Astrocyte (in vitro differentiated cells and primary cell): ENCODE measurements at regions not wholly inside any gene's neighbourhood (a gene's known extent, or its start where the extent isn't known, plus 50 kb on each side); places are given as distances from the start of the nearest gene placed in this dataset.

Source experiments
- DNase-seq: peaks from one replicate; pipeline ENCODE4 v3.0.0-alpha.2; 2010; ENCODE audit warnings: low read depth
- FAIRE-seq: peaks from 2 replicates; lab custom pipeline; 2011; peaks lifted over from hg19 to GRCh38; lab: Jason Lieb, UNC
- H2AFZ ChIP-seq: 2 replicates; pipeline ENCODE4 v1.6.0; 2012; ENCODE audit warnings: low read depth, low read length, inconsistent platforms
- H3K27ac ChIP-seq: 2 replicates; pipeline ENCODE4 v1.5.1; 2011; ENCODE audit warnings: low read depth, low read length, inconsistent platforms
- H3K27me3 ChIP-seq: 2 replicates; pipeline ENCODE4 v1.6.0; 2011; ENCODE audit warnings: low read length, inconsistent platforms; ENCODE audit not compliant: insufficient read depth
- H3K36me3 ChIP-seq: 2 replicates; pipeline ENCODE4 v1.5.1; 2011; ENCODE audit warnings: low read length, inconsistent platforms; ENCODE audit not compliant: insufficient read depth
- H3K4me1 ChIP-seq: 2 replicates; pipeline ENCODE4 v1.5.1; 2011; ENCODE audit warnings: low read length, inconsistent platforms; ENCODE audit not compliant: insufficient read depth
- H3K4me2 ChIP-seq: 2 replicates; pipeline ENCODE4 v1.6.0; 2012; ENCODE audit warnings: low read length, inconsistent platforms
- H3K4me3 ChIP-seq: 2 replicates; pipeline ENCODE4 v1.5.1; 2011; ENCODE audit warnings: low read depth, mild to moderate bottlenecking, low read length, inconsistent platforms; ENCODE audit not compliant: insufficient read depth
- H3K79me2 ChIP-seq: 2 replicates; pipeline ENCODE4 v1.6.0; 2012; ENCODE audit warnings: mild to moderate bottlenecking, low read length, inconsistent platforms; ENCODE audit not compliant: insufficient read depth
- H3K9ac ChIP-seq: 2 replicates; pipeline ENCODE4 v1.6.0; 2012; ENCODE audit warnings: mild to moderate bottlenecking, low read length, inconsistent platforms
- H3K9me3 ChIP-seq: 2 replicates; pipeline ENCODE4 v1.5.1; 2012; ENCODE audit warnings: low read depth, mild to moderate bottlenecking, low read length, inconsistent platforms; ENCODE audit not compliant: insufficient read depth
- H4K20me1 ChIP-seq: 2 replicates; pipeline ENCODE4 v1.6.0; 2012; ENCODE audit warnings: low read length, inconsistent platforms; ENCODE audit not compliant: insufficient read depth
- H3K27ac Mint-ChIP-seq: one replicate; pipeline ENCODE4 v1.8.0; 2021; ENCODE audit warnings: mild to moderate bottlenecking, mixed read lengths; ENCODE audit not compliant: unreplicated experiment
- H3K27me3 Mint-ChIP-seq: one replicate; pipeline ENCODE4 v1.8.0; 2021; ENCODE audit warnings: low read depth, mixed read lengths; ENCODE audit not compliant: unreplicated experiment
- H3K36me3 Mint-ChIP-seq: one replicate; pipeline ENCODE4 v1.8.0; 2021; ENCODE audit warnings: low read depth, mixed read lengths; ENCODE audit not compliant: unreplicated experiment
- H3K4me1 Mint-ChIP-seq: one replicate; pipeline ENCODE4 v1.8.0; 2021; ENCODE audit warnings: low read depth, mixed read lengths; ENCODE audit not compliant: unreplicated experiment
- H3K4me3 Mint-ChIP-seq: one replicate; pipeline ENCODE4 v1.8.0; 2021; ENCODE audit warnings: mild to moderate bottlenecking, moderate library complexity, mixed read lengths; ENCODE audit not compliant: unreplicated experiment
- H3K9me3 Mint-ChIP-seq: one replicate; pipeline ENCODE4 v1.8.0; 2021; ENCODE audit warnings: mild to moderate bottlenecking, mixed read lengths; ENCODE audit not compliant: unreplicated experiment
- CTCF ChIP-seq: IDR thresholded peaks from 2 replicates; pipeline ENCODE4 v1.5.1; 2011; ENCODE audit warnings: low read depth, mild to moderate bottlenecking, inconsistent platforms, low read length, moderate library complexity; ENCODE audit not compliant: insufficient read depth
- EZH2 ChIP-seq: IDR thresholded peaks from 2 replicates; pipeline ENCODE4 v1.6.1; 2012; ENCODE audit warnings: mild to moderate bottlenecking, low read length, inconsistent platforms; ENCODE audit not compliant: insufficient read depth

DNA sequence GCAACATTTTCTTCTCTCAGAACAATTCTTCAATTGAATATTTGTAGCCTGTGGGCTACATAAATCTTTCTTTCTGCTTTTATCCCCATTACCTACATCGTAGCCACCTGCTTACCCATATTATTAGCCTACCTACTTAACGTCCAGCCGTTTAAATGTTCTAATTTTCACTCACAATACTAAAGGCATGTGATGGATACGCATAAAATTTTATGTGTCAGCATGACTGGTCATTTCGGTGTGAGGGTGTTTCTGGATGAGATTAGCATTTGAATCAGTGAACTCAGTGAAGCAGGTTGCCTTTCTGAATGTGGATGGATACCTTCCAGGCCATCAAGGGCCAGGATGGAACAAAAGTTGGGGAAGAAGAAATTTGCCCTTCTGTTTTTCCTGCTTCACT is 1722.5 kb upstream of the ACO1 start:
- TF ChIP-seq EZH2: no peak
- TF ChIP-seq CTCF: no peak
- Histone ChIP-seq H3K27me3 (no peaks in the 10 kb centered on the region), H3K4me3 (no peak overlapping the region), H3K9ac (no peak overlapping the region), H3K4me2 (no peak overlapping the region), H3K27ac (no peak overlapping the region), H3K4me1 (no peaks in the 10 kb centered on the region), H4K20me1 (no peaks in the 10 kb centered on the region), H2AFZ (no peak overlapping the region), H3K9me3 (no peaks in the 10 kb centered on the region), H3K36me3 (no peaks in the 10 kb centered on the region), H3K79me2 (no peaks in the 10 kb centered on the region)
- Mint-ChIP-seq H3K36me3 (no peaks in the 10 kb centered on the region), H3K27ac (no peak overlapping the region), H3K9me3 (no peaks in the 10 kb centered on the region), H3K27me3 (no peaks in the 10 kb centered on the region), H3K4me3 (no peak overlapping the region), H3K4me1 (no peaks in the 10 kb centered on the region)
- no peak for FAIRE-seq
- no peak for DNase-seq

- H3K36me3 Mint-ChIP-seq: no peaks in the 10 kb centered on the region
- no peaks in the 10 kb centered on the region for H3K27me3 ChIP-seq
- H4K20me1 ChIP-seq: no peaks in the 10 kb centered on the region
- no peak overlapping the region for H3K27ac ChIP-seq
- H3K4me3 Mint-ChIP-seq: no peak overlapping the region
- no peak overlapping the region for H3K4me3 ChIP-seq
- FAIRE-seq: no peak
- no peak overlapping the region for H3K4me2 ChIP-seq
- H3K4me1 ChIP-seq: no peaks in the 10 kb centered on the region
- H3K9me3 Mint-ChIP-seq: no peaks in the 10 kb centered on the region
- no peaks in the 10 kb centered on the region for H3K36me3 ChIP-seq
- H3K9me3 ChIP-seq: no peaks in the 10 kb centered on the region
- no peaks in the 10 kb centered on the region for H3K27me3 Mint-ChIP-seq
- no peak for TF ChIP-seq EZH2
- TF ChIP-seq CTCF: no peak
- no peaks in the 10 kb centered on the region for H3K79me2 ChIP-seq
- H3K4me1 Mint-ChIP-seq: peaks cover 10% of the 10 kb centered on the region
- no peak for DNase-seq
- H3K9ac ChIP-seq: no peak overlapping the region
- H2AFZ ChIP-seq: no peak overlapping the region
- H3K27ac Mint-ChIP-seq: no peak overlapping the region
Observed at GRCh38 chr9:30670805-30671562, 1713.5 kb upstream of the ACO1 start.

DNA sequence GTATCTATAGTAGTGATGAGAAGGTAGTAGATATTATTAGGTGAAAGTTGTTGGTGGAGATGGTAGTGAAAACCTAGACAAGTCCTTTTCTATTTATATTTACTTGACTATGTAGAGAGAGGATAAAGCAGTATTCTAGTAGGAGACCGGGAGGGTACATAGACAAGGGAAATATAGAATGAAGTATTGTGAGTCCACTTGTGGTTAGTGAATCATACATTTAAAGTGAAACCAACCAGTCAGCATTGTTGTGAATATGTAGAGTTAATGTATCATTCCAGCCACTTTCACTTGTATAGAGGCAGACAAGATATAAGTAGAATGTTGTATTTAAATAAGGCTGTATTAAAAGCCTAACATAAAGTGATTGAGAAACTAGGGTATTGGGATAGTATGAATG is 1711.3 kb upstream of the ACO1 start:
- no peak for FAIRE-seq
- Histone ChIP-seq H3K27me3 (no peaks in the 10 kb centered on the region), H3K4me2 (no peak overlapping the region), H3K4me3 (no peak overlapping the region), H3K79me2 (no peaks in the 10 kb centered on the region), H3K9me3 (no peaks in the 10 kb centered on the region), H3K4me1 (no peaks in the 10 kb centered on the region), H3K36me3 (no peaks in the 10 kb centered on the region), H4K20me1 (no peaks in the 10 kb centered on the region), H3K9ac (no peak overlapping the region), H2AFZ (no peak overlapping the region), H3K27ac (no peak overlapping the region)
- TF ChIP-seq EZH2: no peak
- TF ChIP-seq CTCF: no peak
- peak overlapping the region; percentile 58 for H3K27ac Mint-ChIP-seq
- peaks cover 10% of the 10 kb centered on the region for H3K4me1 Mint-ChIP-seq
- DNase-seq: peak; percentile 0
- no peaks in the 10 kb centered on the region for H3K9me3 Mint-ChIP-seq
- no peaks in the 10 kb centered on the region for H3K36me3 Mint-ChIP-seq
- no peaks in the 10 kb centered on the region for H3K27me3 Mint-ChIP-seq
- H3K4me3 Mint-ChIP-seq: no peak overlapping the region
